Stimulated activated CD4-positive, alpha-beta T cell treated with anti-CD3 and anti-CD28 coated beads, TNF-alpha, amount 100 ng/mL, for 24 hours (primary cell): ENCODE measurements at regions not wholly inside any gene's neighbourhood (a gene's known extent, or its start where the extent isn't known, plus 50 kb on each side); places are given as distances from the start of the nearest gene placed in this dataset.

ENCODE experiments used
- DNase-seq, 3 experiments: peaks; one replicate each; pipeline ENCODE4 v3.0.0-alpha.2; 2020; ENCODE audit warnings: low read depth in 3 of 3

GRCh38 chr19:28420811-28421550, 792.0 kb downstream of the UQCRFS1 start:
- no peak for DNase-seq

GRCh38 chr19:28419312-28419711, 793.6 kb downstream of the UQCRFS1 start:
- no peak for DNase-seq

GRCh38 chr19:28417361-28417760, 795.6 kb downstream of the UQCRFS1 start:
- DNase-seq = no peak

- no peak for DNase-seq
Measured at GRCh38 chr19:28416245-28416644, 796.7 kb downstream of the UQCRFS1 start.

GRCh38 chr19:28414748-28415147, 798.2 kb downstream of the UQCRFS1 start:
- no peak for DNase-seq

- no peak for DNase-seq
Measured at GRCh38 chr19:28409859-28410258, 803.1 kb downstream of the UQCRFS1 start.

GRCh38 chr19:28406966-28407365, 806.0 kb downstream of the UQCRFS1 start:
- DNase-seq = no peak

GRCh38 chr19:28405346-28405742, 807.6 kb downstream of the UQCRFS1 start:
- DNase-seq = no peak

GRCh38 chr19:28404472-28404871, 808.5 kb downstream of the UQCRFS1 start:
- DNase-seq = no peak

- no peak for DNase-seq
Measured at GRCh38 chr19:28403690-28404089, 809.3 kb downstream of the UQCRFS1 start.

- DNase-seq = no peak
Measured at GRCh38 chr19:28402701-28403290, 810.2 kb downstream of the UQCRFS1 start.

- no peak for DNase-seq
Measured at GRCh38 chr19:28401739-28402424, 811.1 kb downstream of the UQCRFS1 start.

- no peak for DNase-seq
Measured at GRCh38 chr19:28400953-28401671, 811.8 kb downstream of the UQCRFS1 start.

- DNase-seq = no peak
Measured at GRCh38 chr19:28399187-28399586, 813.8 kb downstream of the UQCRFS1 start.

GRCh38 chr19:28397800-28398199, 815.2 kb downstream of the UQCRFS1 start:
- DNase-seq = no peak

GRCh38 chr19:28397306-28397705, 815.6 kb downstream of the UQCRFS1 start:
- no peak for DNase-seq

GRCh38 chr19:28396287-28396831, 816.6 kb downstream of the UQCRFS1 start:
- DNase-seq = no peak

GRCh38 chr19:28394725-28395124, 818.2 kb downstream of the UQCRFS1 start:
- DNase-seq = no peak

GRCh38 chr19:28393574-28394336, 819.2 kb downstream of the UQCRFS1 start:
- no peak for DNase-seq

GRCh38 chr19:28388988-28389387, 824.0 kb downstream of the UQCRFS1 start:
- no peak for DNase-seq

GRCh38 chr19:28387507-28387906, 825.4 kb downstream of the UQCRFS1 start:
- DNase-seq = no peak
